PC-9 (cell line): ENCODE measurements at regions not wholly inside any gene's neighbourhood (a gene's known extent, or its start where the extent isn't known, plus 50 kb on each side); places are given as distances from the start of the nearest gene placed in this dataset.

Source experiments
- CTCF ChIP-seq: fragments of 200-600 bp; sonication (generic); conservative IDR thresholded peaks from 2 replicates; pipeline ENCODE4 v1.6.1; 2017; ENCODE audit warnings: mixed run types, antibody characterized with exemption, mild to moderate bottlenecking, moderate library complexity
- EZH2 ChIP-seq: fragments of 200-600 bp; sonication (generic); IDR thresholded peaks from 2 replicates; pipeline ENCODE4 v1.8.0; 2017; ENCODE audit warnings: antibody characterized with exemption, low read depth

GRCh38 chr7:67805921-67806471, 809.4 kb downstream of the TYW1 start:
- TF ChIP-seq CTCF, result no peak
- no peak for TF ChIP-seq EZH2
